ENCODE measurements at regions not wholly inside any gene's neighbourhood (a gene's known extent, or its start where the extent isn't known, plus 50 kb on each side); places are given as distances from the start of the nearest gene placed in this dataset.
"Not testable (repeated sequence)": the region's sequence is repeated elsewhere in the genome, so short reads cannot be mapped to it uniquely, and the experiment has no call there.

- no peak for DNase-seq
Observed at GRCh38 chr10:109727436-109727835, 195.9 kb downstream of the XPNPEP1 start.

DNA sequence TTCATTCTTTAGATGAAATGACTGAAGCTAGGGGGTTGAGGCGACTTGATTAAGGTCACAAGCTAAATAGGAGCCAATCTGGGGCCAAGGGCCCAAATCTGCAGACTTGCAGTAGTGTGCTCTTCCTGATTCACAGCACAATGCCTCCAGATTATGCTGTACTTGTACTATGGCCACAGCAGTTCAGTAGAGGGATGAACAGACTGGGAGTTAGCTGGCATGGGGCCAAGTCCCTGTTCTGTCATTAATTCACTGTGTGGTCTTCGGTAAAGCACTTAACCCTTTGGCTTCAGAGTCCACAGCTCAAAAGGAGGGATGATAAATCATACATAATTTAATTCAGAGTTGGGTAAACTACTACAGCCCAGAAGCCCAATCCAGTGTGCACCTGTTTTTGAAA, 196.8 kb downstream of the XPNPEP1 start:
- no peak for DNase-seq

GRCh38 chr10:109723305-109723704, 200.0 kb downstream of the XPNPEP1 start:
- no peak for DNase-seq

GRCh38 chr10:109721453-109722064, 201.8 kb downstream of the XPNPEP1 start:
- DNase-seq = no peak

DNA sequence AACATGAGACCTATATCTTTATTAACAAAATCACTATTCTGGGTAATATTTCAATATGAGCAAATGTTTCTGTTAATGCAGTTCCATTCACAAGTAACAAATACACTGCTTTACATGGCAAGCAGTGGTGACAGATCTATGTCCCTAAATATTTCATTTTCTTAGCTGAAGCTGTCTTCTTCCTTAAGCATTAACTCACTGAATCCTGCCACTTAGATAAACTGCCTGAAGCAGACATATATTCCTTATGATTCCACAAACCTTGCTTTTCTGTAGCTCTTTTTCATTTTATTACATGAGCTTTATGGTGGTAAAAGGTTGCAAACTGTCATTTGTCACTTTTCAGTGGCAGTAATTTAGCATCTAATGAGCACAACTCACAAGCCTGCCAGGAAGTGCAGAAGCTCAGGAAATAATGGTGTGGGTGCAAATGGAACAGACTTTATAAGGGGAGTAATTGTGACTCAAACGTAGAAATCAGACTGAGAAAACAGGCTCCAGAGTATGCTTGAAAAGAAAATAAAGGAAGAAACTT, 217.2 kb downstream of the XPNPEP1 start:
- no peak for DNase-seq

DNA sequence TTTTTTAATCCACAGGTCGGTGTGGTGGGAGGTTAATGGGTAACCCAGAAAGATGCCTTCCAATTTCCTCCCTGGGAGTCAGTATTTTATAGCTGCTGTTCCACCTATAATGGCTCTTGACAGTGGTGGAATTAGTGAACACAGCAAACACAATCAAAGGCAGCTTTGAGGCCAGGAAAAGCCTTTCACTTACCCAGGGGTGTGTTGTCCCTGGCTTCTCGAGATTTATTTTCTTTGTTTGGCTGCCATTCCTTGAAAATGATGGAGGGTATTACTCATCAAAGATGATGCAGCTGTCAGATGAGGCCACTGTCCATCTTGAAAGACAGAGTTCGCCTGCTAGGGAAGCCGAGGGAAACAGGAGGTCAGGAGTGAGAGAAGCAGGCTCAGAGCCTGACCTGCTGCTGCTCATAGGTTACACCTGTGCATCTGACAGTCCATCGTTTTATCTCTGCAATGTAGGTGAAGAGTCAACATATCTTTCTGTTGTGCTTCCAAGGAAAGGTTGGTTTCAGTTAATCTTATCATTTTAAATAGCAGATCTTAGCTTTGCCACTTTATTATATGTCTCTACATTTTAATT, 221.6 kb downstream of the XPNPEP1 start:
- DNase-seq = no peak

- DNase-seq = no peak
Observed at GRCh38 chr10:109698882-109699664, 224.2 kb downstream of the XPNPEP1 start.

- no peak for DNase-seq
Observed at GRCh38 chr10:109698086-109698485, 225.2 kb downstream of the XPNPEP1 start.

DNA sequence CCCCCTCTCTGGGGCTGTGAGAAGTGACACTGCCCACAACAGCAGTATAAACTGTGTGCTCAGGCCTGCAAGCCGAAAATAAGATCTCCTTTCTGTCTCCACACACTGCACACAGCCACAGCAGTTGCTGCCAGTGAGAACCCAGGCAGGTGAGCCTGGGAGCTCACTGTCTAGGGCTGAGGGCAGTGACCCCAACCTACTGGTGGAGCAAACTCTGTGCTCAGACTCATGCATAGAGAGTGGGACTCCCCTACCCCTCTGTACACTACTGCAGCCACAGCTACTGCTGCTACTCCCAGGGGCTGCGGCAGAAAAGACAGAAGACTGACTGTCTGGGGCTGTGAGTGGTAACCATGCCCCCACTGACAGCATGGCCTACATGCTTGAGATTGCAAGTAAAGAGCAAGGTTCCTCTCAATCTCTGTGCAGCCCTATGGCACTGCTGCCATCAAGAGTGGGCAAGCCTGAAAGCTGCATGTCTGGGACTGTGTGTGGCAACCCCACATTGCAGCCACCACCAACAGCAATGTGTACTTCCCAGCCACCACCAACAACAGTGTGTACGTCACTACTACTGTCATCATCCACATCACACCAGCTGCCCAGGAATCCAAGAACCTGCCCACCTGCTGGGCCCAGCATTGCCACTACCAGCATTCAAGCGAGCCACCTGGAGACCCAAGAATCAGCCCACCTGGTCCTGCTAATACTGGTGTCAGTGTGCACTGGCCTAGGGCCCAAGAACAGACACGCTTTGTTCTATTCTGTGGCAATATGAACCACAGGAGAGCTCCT, 226.1 kb downstream of the XPNPEP1 start:
- no peak for DNase-seq

- no peak for DNase-seq
Observed at GRCh38 chr10:109696462-109696861, 226.8 kb downstream of the XPNPEP1 start.

DNA sequence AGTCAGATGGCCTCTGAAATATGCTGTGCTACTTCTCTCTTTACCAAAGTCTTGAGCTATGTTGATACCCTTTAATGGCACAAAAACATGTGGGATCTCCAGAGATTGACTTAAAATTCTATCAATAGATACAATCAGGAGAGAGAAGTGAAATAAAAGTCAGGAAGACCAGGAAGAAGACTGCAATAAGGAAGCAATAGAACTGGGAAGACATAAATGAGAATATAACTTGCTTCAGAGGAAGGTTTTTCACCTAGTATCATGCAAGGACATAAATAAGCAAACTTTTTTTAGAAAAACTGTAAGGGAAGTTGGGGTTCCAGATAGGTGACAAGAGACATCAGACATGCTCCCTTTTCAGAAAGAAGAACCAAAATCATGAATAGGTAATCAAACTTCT, 227.3 kb downstream of the XPNPEP1 start:
- no peak for DNase-seq

DNA sequence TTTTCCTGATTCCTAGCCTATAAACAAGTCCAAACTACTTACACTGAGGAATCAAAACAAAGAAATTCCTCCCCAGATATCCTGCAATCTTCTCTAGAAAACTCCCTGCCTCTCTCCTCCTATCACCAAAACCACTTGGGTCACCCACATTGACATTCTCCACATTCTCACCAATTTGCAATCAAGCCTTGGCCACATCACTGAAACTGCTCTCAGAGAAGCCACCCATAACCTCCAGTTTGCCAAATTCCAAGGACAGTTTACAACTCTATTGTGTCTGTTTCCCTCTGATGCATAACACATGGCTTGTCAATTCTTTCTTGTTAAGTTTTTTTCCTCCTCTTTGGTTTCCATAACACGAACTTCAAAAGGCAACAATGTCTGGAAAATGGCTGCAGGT, 233.5 kb downstream of the XPNPEP1 start:
- no peak for DNase-seq

- DNase-seq = no peak
Observed at GRCh38 chr10:109679478-109679877, 243.8 kb downstream of the XPNPEP1 start.

DNA sequence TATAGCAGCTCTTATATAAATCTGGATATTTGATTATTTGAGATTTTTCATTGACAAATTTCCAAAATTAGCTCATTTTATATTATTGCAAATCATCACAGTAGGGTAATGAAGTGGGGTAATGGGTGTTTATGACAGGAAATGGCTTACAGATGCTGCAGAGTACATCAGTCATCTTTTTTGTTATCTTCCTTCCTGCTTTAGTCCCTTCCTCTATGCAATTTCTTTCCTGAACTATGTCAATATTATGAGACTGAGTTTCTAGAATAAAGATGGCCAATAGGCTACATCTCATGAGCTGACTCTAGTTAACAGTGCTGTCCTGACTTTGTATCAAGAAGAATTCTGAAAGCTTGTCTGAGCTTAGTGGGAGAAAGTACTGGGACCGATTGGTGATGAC, 244.5 kb downstream of the XPNPEP1 start:
- no peak for DNase-seq

DNA sequence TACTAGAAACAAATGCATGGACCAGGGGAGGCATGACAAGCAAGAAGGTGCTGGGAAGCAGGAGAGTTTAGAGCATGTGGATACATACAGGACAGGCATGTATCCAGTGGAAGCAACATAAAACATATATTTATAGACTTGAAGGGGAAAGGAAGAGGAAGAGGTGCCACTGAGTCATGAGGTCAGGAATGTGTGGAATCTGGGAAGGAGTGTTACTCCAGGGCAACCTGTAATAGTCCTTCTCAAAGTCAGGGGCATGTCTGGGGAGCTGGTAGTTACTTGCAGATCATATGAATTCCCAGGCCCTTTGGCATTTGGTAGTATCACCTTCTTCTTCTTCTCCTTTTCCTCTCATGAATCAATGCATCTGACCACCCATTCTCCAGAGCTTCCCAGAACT, 246.6 kb downstream of the XPNPEP1 start:
- DNase-seq = no peak

DNA sequence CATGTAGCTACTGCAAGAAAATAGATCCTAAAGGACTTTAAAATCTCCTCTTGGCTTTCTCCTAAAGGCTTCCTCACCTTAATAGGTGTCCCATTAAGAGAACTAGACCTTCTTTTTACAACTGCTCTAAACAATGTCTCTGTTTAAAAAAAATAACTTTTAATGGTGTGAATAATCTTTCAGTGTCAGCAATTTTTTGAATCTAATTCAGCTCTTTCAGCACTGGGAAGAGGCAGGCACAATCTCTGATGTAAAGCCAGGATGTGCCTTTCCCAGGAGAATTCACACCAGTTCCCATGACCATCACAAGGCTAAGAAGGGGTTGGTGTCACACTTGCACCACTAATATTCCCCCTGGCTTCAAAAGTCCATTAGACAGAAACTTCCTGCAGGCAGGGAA, 254.6 kb downstream of the XPNPEP1 start:
- DNase-seq = no peak

GRCh38 chr10:109668154-109668665, 255.1 kb downstream of the XPNPEP1 start:
- no peak for DNase-seq

DNA sequence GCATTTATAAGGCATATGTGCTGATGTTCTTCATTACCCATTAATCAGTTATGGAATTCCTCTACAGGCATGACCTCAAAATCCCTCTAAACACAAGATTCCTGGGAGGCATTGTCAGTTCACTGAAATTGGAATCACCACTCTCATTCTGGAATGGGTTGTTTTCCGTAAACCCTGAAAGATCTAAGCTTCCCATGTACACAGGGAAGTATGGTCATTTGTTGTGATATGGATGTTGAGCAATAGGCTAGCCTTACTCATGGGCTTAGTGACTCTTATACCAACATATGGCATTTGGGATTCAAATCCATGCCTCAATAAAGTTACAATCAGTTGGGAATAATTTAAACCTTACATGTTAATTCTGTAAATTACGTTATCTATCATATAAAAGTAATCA, 258.0 kb downstream of the XPNPEP1 start:
- DNase-seq = no peak

DNA sequence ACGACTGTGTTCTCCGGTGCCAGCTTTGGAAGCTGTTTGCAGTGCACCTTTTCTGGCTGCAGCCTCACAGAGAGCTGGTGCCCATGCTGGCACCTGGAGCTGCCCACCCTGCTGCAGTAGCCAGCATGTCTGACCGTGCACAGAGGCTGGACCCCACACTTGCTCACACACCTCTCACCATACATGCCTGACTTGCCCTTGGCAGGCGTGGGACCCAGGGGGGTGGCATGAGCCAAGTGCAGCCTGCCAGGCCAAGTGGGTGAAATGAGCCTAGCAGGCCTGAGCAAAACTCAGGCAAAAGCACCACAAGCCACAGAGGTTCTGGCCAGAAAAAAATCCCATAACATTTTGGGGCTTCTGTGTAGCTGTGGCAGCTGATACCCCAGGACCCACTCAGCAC, 258.8 kb downstream of the XPNPEP1 start:
- DNase-seq = no peak

DNA sequence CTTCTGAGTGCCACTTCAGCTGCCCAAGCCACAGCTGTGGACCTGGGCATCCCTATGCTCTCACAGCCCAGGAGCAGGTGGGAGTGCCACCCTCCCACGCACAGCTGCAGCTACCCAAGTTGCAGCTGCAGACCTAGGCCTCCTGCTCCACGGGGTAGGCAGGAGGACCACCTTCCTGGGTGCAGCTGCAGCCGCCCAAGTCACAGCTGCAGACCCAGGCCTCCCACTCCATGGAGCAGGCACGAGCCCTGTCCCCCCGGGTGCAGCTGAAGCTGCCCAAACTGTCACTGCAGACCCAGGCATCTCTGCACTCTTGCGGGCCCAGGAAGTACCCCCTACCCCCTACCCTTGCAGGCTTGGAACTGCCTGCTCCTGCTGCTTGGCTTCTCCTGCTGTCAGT, 260.2 kb downstream of the XPNPEP1 start:
- DNase-seq = no peak

GRCh38 chr10:109652612-109653011, 270.7 kb downstream of the XPNPEP1 start:
- not testable (repeated sequence) for DNase-seq

DNA sequence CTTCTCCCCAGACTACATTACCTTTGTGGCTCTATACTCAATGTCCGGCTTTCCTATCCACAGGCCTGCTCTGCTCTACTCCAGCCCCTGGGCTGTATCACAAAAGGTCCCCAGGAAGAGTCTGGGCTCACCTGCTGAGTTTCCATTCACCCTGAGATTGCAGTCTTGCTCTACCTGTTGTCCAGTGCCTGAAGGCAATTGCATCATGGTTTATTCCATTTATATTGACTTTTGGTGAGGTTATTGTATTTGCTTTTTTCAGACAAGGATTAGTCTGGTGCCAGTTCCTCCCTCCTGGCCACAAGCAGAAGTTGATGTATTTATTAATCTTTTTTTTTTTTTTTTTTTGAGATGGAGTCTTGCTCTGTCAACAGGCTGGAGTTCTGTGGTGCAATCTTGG, 273.1 kb downstream of the XPNPEP1 start:
- no peak for DNase-seq

DNA sequence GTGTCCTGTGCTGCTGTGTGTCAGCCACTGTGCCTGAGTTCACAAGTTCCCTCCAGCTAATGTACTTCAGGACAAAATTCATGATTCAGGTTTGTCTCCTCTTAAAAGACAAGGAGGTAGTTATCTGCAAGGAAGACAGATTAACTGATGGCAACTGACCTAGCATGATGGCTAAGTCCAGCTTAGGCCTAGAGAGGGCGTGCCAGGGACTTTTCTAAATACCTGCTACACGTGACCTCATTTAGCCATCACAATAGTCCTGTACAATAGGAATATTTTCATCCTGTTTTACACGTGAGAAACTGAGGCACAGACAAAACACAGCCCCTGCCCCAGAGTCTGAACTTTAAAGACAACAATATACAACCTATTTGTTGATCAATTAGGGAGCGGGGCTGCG, 275.7 kb downstream of the XPNPEP1 start:
- no peak for DNase-seq

Measured in hematopoietic multipotent progenitor cell treated with erythropoietin and hydrocortisone succinate and interleukin-3 and kit ligand, for 4 days (in vitro differentiated cells).